Islet precursor cell (in vitro differentiated cells): ENCODE measurements at regions not wholly inside any gene's neighbourhood (a gene's known extent, or its start where the extent isn't known, plus 50 kb on each side); places are given as distances from the start of the nearest gene placed in this dataset.
"Not testable (repeated sequence)": the region's sequence is repeated elsewhere in the genome, so short reads cannot be mapped to it uniquely, and the experiment has no call there.

Experiments used
- DNase-seq: peaks from one replicate; pipeline ENCODE4 v3.0.0-alpha.2; 2018

DNA sequence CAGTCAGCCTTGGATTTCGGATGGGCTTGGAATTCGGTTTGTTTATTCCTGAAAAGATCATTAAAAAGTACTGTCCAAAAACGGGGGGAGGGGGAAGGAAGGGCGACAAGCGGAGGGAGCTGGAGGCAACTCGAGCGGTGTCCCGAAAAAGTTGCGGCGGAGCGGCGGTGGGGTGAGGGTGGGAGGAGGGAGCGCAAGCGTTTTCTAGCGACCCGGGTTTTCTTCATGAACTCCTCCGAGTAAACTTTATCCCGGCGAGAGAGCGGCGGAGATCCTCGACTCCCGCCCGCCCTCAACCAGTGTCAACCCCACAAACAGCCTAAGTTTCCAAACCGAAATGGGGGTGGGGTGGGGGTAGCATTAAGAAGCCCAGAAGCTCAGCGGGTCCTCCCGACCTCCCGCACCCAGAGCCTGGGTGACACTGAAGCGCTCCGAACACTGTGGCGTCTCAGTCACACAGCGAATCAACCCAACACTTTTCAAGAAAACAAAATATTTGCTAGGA, 133.0 kb upstream of the C11orf58 start:
- DNase-seq = peak; percentile 59

DNA sequence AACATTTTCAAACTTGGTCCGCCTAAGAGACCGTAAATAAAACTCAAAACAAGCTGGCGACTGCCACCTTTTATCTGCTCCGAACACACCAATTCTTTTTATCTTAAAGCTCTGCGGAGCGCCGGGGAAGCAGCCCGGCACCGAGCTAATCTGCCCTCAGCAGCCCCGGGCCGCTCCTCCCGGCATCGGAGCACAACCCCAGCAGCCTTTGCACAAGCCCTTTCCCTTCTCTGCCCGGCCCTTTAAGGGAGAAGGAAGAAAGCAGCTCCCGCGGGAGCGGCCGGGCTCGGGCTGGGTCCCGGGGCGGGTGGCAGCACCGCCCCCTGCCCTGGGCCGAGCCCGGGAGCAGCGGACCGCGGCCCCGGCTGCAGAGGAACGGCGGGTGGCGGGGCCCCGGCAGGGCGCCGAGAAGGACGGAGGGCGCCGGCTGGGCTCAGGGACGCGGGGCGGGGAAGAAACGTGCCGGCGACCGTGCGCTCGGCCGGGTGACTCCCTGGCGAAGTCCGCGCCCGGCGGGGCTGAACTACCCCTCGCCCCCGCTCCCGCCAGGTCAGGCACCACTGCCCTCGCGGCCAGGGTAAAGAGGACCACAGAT, 133.6 kb upstream of the C11orf58 start:
- DNase-seq = peak; percentile 78

DNA sequence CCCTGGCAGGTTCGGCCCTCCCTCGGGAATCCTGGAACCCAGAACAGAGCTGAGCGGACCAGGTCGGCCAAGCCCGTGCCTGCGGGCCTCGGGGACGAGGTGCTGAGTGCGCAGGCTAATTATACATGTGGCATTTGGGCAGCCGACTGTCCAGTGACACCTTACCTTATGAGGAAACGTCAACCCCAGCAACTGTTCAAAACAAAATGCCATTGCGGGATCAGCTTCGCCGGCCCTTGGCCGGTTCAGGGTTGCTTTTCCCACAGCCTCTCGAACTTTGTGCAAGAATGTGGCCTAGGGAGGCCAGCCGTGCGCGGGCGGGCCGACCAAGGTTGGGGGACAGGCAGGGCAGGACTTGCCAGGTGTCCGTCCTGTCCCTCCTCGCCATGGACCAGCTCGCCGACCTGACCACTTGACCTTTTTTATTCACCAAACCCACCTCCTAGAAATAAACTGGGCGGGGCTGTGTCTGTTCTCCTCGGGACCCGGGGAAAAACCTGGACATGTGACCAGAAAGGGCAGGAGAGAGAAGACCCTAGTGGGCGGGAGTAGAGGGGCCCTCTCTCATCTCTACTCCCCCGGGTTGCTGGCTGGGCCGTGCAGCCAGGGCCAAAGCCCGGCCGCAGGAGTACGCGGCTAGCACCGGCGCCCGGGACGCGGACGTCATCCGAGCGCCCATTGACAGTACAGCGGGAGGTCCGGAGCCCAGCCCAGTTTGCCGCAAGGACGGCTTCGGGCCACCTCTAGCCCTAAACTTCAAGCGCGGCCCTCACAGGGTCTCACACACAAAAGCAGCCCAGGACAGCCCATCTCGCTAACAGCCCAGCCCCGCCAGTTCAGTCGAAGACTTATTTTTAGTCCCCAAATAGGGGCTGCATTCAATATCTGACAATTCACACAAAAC, 134.3 kb upstream of the C11orf58 start:
- peak; percentile 69 for DNase-seq

DNA sequence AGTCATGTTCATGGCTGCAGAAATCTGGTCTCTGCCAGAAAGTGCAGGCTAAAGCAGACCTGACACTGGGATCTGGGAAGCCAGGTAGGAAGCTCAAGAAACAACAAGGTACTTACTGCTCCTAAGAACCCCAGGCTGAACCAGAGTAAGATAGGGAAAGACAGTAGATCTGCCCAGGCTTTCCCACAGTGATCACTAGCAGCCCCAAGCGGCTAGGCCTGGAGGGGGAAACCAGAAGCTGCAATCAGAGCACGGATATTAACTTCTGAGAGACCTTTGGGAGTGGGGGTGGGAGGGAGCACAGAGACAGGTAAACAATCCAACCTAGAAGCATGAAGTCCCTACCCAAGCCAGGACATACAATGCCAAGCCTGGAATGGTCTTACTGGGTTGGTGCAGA, 135.2 kb upstream of the C11orf58 start:
- peak; percentile 67 for DNase-seq

DNA sequence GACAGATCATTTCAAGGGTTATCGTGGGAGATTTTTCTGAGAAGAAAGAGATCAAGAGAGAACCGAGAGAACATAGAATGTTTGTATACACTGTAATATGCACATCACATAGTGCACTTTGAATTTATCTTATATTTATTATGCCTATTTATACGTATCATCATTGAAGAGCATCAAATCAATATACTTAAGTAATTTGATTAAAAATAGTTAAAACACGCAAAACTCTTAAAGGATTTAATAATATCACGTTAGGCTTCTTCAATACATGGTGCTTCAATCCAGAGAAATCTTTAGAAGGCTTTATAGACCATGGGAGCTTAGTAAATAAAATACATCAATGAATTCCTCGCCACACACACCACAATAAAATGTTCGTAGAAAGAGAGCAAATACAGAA, 139.5 kb upstream of the C11orf58 start:
- no peak for DNase-seq

DNA sequence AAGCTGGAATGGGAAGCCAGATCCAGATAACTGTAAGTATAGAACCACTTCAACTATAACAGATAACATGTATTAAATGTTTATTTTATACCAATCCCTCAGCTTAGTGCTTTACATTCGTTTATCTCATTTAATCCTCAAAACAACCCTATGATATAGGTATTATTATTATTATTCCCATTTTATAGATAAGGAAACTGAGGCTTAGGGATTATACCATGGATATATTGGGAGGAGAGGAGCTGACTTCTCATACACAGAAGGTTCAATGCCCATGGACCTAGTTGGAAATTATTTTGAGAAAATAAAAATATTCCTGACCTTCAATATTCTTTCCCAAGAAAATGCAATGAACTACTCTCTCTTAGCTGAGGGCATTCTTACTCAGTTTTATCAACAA, 140.4 kb upstream of the C11orf58 start:
- no peak for DNase-seq

DNA sequence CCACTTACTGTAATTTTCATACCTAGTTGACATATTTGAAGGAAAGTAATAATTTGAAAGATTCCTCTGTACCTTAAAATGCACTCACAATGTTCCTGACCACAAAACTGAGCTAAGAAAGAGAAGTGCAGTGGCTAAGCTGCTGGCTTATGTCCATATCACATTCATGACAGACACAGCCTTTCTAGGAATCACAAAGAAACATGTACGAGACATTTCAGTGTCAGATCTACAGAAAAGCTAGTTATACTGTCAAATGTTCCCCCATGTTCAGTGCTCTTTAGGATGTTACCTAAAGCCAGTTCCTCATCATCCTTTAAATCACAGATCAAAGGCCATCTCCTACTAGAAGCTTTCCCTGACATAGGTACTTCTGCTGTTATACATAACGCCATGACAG, 142.2 kb upstream of the C11orf58 start:
- no peak for DNase-seq

DNA sequence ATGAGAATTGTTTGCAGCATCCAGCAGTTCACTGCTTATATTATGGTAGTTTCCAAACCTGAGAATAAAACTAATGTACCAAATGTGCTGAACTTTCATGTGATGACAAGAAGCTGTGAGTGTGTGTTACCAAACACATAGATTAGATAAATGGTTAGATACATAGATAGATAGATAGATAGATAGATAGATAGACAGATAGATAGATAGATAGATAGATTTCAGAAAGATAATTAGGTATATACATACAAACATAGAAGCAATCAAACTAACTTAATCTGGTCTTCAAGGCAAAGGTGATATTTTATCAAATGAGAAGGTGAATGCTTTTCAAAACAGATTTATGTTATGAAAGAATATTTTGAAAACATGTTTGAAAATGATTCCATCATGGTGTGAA, 147.3 kb upstream of the C11orf58 start:
- no peak for DNase-seq

DNA sequence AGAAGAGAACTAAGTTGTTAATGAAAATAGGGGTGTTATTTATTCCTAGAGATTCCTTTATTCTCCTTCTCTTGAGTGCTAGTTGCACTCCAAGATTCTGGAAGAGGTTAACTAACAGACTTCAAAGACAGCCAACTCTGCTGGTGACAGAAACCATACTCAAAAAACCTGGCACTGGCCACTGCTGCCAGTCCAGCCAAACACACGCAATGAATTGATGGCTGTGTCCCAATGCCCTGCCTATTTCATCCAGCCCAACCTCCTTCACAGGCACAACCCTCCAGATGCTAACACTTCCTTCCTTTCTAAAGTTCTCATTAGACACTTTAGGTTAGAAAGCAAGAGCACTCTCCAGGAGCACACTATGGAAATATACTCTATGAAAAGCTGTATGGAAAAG, 150.8 kb upstream of the C11orf58 start:
- no peak for DNase-seq

DNA sequence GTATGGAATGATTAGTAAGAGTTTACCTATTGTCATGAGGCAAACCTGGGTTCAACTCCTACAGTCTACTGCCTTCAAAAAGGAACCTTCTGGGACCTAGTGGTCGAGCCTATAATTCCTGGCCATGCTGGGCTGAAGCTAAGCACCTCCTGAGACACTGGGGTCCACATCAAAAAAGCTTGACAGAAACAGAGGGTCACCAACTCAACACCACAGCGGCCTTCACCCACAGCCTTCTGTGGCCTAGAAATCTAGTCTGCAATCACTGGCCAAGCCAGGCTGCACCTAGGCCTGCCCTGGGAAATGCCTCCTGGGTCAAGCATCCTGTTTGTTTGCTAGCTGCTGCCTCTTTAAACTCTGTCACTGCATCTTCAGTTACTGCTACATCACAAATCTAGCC, 153.9 kb upstream of the C11orf58 start:
- no peak for DNase-seq

DNA sequence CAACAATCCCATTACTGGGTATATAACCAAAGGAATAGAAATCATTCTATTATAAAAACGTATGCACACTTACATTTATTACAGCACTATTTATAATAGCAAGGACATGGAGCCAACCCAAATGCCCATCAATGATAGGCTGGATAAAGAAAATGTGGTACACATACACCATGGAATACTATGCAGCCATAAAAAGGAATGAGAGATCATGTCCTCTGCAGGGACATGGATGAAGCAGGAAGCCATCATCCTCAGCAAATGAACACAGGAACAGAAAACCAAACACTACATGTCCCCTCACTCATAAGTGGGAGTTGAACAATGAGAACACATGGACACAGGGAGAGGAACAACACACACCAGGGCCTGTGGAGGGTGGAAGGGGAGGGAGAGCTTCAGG, 157.4 kb upstream of the C11orf58 start:
- not testable (repeated sequence) for DNase-seq

DNA sequence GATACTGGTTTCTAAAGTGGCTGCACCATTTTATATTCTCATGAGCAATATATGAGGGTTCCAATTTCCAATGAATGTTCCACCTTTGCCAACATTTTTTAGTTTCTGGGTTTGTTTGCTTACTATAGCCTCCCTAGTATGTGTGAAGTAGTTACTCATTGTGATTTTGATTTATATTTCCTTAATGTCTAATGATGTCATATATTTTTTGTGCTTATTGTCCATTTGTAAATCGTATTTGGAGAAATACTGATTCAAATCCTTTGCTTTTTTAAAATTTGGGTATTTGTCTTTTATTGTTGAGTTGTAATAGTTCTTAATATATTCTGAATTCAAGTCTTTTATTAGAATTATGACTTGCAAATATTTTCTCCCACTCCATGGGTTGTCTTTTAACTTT, 161.0 kb upstream of the C11orf58 start:
- DNase-seq = no peak

DNA sequence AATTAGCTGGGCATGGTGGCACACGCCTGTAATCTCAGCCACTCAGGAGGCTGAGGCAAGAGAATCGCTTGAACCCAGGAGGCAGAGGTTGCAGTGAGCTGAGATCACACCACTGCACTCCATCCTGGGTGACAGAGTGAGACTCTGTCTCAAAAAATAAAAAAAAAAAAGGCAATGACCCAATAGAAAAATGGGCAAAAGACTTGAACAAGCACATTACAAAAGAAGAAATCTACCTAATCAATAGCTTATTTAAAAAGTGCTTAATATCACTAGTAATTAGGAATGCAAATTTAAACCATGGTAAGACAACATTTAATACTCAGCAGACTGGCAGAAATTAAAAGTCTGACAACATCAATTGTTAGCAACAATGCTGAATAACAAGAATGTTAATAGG, 163.6 kb upstream of the C11orf58 start:
- not testable (repeated sequence) for DNase-seq

DNA sequence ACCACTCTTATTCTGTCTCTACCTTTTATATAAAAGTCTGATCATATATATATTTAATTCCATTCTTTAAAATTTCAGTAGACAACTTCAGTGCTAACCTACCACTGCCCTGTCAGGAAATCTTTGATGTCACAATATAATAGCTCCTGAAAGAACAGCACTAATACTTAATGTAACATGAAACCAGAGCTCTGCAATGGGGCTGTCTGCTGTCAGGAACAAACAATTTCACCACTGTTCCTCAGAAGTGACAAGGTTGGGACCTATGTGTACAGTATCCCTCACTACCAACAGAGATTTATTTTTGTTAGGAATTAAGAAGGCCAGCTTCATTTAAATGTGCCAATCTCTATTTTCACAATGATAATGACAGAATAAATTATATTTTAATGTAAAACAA, 165.5 kb upstream of the C11orf58 start:
- DNase-seq = no peak

DNA sequence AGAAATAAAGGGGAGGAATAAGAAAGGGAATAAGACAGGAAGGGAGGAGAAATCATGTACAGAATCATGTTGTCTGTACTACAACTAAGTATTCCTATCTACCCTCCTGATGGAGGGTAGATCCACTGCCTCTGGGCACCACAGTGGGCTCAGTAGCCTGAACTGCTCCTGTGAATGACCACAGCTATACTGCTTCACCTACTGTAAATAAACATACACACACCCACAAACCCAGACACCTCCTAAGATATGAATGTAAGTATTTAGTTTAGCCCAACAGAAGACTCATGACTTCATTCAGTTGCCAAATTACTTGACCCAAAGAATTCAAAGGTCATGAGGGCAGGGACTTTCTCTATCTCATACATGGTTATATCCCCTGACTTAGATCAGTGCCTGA, 177.3 kb upstream of the C11orf58 start:
- no peak for DNase-seq

DNA sequence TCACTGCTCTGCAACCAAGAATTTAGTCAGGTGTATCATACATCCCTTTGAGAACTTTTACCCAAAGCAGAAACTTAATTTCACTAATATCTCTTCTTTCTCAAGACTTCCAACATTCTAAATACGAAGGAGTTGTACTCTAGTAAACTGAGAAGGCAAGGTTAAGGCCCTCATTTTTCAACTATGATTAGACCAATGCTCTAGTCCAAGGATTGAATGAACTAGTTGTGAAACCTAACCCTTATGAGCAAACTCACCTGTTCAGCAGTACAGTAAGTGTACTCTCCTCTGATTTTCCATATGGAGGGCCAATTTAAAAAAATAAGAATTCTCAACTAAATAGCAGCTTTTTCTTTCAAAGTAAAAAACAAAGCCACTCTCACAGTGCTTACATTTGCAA, 180.0 kb upstream of the C11orf58 start:
- no peak for DNase-seq

DNA sequence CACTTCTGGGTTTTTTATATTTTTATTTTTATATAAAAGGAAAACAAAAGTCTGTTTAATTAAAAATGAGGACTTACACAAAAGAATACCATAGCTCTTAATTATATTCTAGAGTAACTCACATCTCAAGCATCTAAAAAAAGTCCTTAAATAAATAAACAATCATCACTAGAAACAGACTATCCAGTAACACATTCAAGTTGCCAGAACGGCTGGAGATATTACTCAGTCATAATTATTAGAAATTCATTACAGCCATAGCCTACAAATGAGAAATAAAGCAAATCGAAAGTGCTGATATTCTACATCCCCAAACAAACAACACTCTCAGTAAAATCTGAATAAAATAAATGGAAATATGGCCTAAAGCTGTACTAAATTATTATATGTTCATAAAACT, 182.5 kb upstream of the C11orf58 start:
- no peak for DNase-seq

DNA sequence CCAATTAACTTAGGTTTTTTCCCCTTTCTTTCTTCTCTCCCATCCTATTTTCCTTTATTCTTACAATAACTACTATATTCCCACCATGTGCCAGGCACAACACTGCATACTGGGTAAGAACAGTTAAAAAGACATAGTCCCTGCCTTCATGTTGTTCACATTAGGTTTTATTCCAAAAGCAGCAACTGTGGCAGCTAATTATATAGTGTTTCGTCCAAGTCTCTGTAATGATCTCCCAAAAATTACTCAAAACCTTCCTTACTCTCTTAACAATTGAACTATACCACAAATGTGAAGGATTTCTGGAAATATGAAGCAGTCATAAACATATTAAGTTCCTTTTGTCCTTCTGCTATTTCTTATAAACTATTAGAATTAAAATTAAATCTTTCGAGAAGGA, 184.1 kb upstream of the C11orf58 start:
- DNase-seq = no peak

DNA sequence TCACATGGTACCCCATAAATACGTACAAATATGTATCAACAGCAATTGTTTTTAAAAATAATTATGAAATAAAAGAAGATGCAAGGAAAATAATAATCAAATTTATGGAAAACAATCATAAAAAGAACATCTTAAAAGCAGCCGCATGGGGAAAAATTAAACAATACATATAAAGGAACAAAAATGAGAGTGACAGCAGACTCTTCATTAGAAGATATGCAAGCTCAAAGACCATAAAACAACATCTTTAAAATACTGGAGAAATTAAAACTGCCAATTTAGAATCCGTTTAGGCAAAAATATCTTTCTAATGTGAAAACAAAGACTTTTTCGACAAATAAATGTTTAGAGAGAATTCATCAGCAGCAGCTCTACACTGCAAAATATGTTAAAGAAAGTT, 190.6 kb upstream of the C11orf58 start:
- DNase-seq = no peak

DNA sequence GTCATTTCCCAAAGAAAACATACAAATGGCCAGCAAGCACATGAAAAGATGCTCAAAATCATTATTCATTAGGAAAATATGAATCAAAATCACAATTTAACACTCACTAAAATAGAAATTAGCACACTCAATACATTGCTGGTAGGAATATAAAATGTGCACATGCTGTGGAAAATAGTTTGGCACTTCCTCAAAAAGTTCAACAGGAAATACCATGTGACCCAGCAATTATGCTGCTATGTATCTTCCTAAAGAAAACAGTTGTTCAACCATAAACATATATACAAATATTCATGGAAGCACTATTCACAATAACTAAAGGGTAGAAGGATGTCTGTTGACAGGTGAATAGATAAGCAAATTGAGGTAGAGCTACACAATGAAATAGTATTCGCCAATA, 187.3 kb upstream of the SOX6 start:
- DNase-seq = no peak

DNA sequence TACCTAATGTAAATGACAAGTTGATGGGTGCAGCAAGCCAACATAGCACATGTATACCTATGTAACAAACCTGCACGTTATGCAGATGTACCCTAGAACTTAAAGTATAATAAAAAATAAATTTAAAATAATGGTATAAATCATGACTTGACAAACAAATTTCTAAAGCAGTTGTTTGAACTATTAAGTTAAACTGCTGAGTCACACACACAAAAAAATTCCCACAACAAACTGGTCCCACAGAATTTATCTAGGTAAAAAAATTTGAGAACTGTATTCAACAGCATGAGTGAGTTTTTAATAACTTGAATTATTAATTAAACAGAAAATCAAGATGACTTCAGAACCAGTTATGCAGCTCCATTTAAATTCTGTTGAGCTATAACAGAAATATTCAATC, 186.0 kb upstream of the SOX6 start:
- DNase-seq = no peak

DNA sequence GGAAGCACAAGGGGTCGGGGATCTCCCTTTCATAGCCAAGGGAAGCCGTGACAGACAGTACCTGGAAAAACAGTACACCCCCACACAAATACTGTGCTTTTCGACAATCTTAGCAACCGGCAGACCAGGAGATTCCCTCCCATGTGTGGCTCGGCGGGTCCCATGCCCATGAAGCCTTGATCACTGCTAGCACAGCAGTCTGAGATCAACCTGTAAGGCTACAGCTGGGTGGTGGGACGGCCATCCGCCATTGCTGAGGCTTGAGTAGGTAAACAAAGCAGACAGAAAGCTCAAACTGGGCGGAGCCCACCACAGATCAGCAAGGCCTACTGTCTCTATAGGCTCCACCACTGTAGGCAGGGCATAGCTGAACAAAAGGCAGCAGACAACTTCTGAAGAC, 180.2 kb upstream of the SOX6 start:
- DNase-seq = no peak

DNA sequence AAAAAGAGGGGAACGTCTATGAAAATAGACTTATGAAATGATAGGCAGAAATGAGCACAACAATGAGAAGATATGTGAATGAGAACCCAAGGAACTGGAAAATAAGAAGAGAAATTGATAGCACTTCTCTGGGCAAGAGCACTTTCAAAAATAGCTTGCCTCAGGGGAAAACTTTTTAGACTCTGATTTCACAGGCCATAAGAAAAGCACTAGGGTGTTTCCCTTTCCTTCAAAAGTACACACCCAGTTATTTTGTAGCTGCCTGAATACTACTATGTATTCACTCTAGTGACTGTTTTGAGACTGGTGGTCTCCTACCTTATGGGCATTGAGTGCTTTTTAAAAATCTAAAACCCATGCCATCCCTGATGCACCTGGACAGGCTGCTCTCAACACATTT, 172.3 kb upstream of the SOX6 start:
- no peak for DNase-seq

DNA sequence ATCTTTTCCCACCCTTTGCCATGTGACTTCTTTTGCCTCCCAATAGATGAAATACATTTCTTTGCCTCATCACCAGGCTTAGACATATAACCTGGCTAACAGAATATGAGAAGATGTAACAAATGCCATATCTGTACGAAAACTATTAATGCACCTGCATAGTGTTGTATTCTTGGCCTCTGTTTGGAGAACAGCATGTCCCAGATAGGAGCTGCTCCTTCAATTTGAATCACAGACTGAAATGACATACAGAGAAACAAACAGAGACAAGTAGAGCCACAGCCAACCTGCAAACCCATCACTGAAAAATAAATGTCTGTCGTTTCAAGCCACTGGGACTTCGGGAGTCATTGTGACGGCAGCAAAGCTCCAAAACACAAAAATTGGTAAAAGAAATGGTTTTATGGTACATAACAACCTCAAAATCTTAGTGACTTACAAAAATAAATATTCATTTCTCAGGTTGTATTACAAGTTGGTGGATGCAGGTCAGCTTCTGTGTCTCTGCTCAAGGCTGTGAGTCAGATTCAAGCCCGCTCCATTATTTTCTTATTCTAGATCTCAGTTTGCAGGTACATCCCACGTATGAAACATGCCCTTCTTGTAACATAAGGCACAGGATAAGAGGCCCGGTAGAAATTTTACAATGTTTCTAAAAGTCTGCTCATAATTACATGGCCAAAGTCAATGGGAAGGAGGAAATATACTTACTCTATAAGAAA, 171.3 kb upstream of the SOX6 start:
- no peak for DNase-seq
